ENCODE measurements at regions not wholly inside any gene's neighbourhood (a gene's known extent, or its start where the extent isn't known, plus 50 kb on each side); places are given as distances from the start of the nearest gene placed in this dataset.

- 43 to 63% (median 51%) methylated on average over 2 of the region's 2 CpGs for WGBS, 5 donors
- Histone ChIP-seq H3K27ac (no peak overlapping the region), H3K4me1 (no peaks in the 10 kb centered on the region), H3K4me3 (no peak overlapping the region), H3K9me3 (no peaks in the 10 kb centered on the region), H3K27me3 (no peaks in the 10 kb centered on the region), H3K36me3 (no peaks in the 10 kb centered on the region)
- DNase-seq, result no peak
- TF ChIP-seq POLR2A (IDR thresholded peaks at IDR 0.05) (no peak), CTCF (IDR thresholded peaks at IDR 0.05) (no peak), POLR2AphosphoS5 (IDR thresholded peaks at IDR 0.05) (no peak), EP300 (IDR thresholded peaks at IDR 0.05) (no peak)
- intact Hi-C loops (cut with DNase I; ENCODE audit: low total_unique reads), result no loop called here
Observed at GRCh38 chr4:175440786-175441185, 371.3 kb downstream of the GPM6A start.

GRCh38 chr4:175441256-175441655 is 370.8 kb downstream of the GPM6A start:
- no peaks in the 10 kb centered on the region for H3K27me3 ChIP-seq
- no peaks in the 10 kb centered on the region for H3K36me3 ChIP-seq
- no peaks in the 10 kb centered on the region for H3K9me3 ChIP-seq
- H3K27ac ChIP-seq, result no peak overlapping the region
- no peaks in the 10 kb centered on the region for H3K4me1 ChIP-seq
- no peak for TF ChIP-seq EP300 (IDR thresholded peaks at IDR 0.05)
- no peak for TF ChIP-seq CTCF (IDR thresholded peaks at IDR 0.05)
- no peak for TF ChIP-seq POLR2AphosphoS5 (IDR thresholded peaks at IDR 0.05)
- no peak for TF ChIP-seq POLR2A (IDR thresholded peaks at IDR 0.05)
- intact Hi-C loops (cut with DNase I; ENCODE audit: low total_unique reads), result no loop called here
- 67 to 79% (median 71%) methylated on average over 7 of the region's 7 CpGs for WGBS, 5 donors
- DNase-seq, result no peak
- H3K4me3 ChIP-seq, result no peak overlapping the region

DNA sequence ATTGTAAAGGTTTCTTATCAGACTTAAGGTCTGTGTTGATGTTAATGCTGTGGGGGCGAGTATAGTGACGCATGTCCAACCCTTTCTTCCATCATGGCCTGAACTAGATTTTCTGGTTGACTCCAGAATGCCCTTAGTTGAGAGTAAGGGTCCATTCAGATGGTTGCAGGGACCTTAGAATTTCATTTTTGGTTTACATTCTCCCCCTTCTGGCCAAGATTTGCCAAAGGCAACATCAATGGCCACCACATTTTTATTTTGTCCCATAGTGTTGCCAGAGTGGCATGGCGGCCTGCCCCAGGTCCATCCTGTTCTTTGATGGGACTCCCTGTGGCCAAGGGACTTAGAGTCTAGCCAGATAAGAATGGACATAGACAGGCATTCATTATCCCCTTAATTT is 368.5 kb downstream of the GPM6A start:
- whole genome bisulfite sequencing, 5 donors, result 38 to 68% (median 44%) methylated on average over 2 to 3 of the region's 3 CpGs
- intact Hi-C loops (cut with DNase I; ENCODE audit: low total_unique reads), result no loop called here
- H3K4me1 ChIP-seq, result no peaks in the 10 kb centered on the region
- H3K27ac ChIP-seq, result no peak overlapping the region
- no peaks in the 10 kb centered on the region for H3K36me3 ChIP-seq
- TF ChIP-seq POLR2AphosphoS5 (IDR thresholded peaks at IDR 0.05) (no peak), POLR2A (IDR thresholded peaks at IDR 0.05) (no peak), EP300 (IDR thresholded peaks at IDR 0.05) (no peak), CTCF (IDR thresholded peaks at IDR 0.05) (no peak)
- DNase-seq, result no peak
- H3K4me3 ChIP-seq, result no peak overlapping the region
- no peaks in the 10 kb centered on the region for H3K27me3 ChIP-seq
- no peaks in the 10 kb centered on the region for H3K9me3 ChIP-seq

DNA sequence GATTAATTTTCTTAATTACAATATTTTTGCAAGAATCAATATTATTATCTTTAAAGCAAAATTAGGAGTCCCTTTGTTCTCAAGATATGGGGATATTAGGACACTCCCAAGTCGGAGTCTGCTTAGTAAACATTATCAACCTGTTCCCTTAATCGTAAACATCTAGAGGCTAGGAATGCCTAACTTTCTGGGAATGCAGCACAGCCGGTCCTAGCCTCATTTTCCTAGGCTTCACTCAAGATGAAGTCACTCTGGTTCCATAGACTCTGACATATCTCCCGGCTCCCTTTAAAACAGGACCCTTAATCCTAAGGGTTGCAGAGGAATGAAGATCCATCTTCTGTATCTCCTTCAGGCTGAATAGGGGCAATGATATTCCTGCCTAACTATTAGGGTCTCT is 367.6 kb downstream of the GPM6A start:
- TF ChIP-seq CTCF (IDR thresholded peaks at IDR 0.05), result no peak
- TF ChIP-seq POLR2A (IDR thresholded peaks at IDR 0.05), result no peak
- no peak for TF ChIP-seq EP300 (IDR thresholded peaks at IDR 0.05)
- TF ChIP-seq POLR2AphosphoS5 (IDR thresholded peaks at IDR 0.05), result no peak
- Histone ChIP-seq H3K27ac (no peak overlapping the region), H3K36me3 (no peaks in the 10 kb centered on the region), H3K27me3 (no peaks in the 10 kb centered on the region), H3K9me3 (no peaks in the 10 kb centered on the region), H3K4me3 (no peak overlapping the region), H3K4me1 (no peaks in the 10 kb centered on the region)
- DNase-seq, result no peak
- 41 to 55% (median 49%) methylated on average over 4 of the region's 4 CpGs for WGBS, 5 donors
- intact Hi-C loops (cut with DNase I; ENCODE audit: low total_unique reads), result no loop called here
